NT2/D1 (cell line): ENCODE measurements at regions not wholly inside any gene's neighbourhood (a gene's known extent, or its start where the extent isn't known, plus 50 kb on each side); places are given as distances from the start of the nearest gene placed in this dataset.

ENCODE experiments used
- DNase-seq: peaks from one replicate; pipeline ENCODE4 v3.0.0-alpha.2; 2011; ENCODE audit warnings: low read depth, low spot score
- H3K27me3 ChIP-seq: 2 replicates; pipeline ENCODE4 v1.6.0; 2011; ENCODE audit warnings: mild to moderate bottlenecking; ENCODE audit not compliant: insufficient read length, insufficient read depth
- H3K36me3 ChIP-seq: 2 replicates; pipeline ENCODE4 v1.6.1; 2011; ENCODE audit warnings: mild to moderate bottlenecking, low read length, mixed read lengths; ENCODE audit not compliant: insufficient read depth, insufficient read length
- H3K4me1 ChIP-seq: 2 replicates; pipeline ENCODE4 v1.5.1; 2011; ENCODE audit not compliant: insufficient read depth, insufficient read length
- H3K4me3 ChIP-seq: 2 replicates; pipeline ENCODE4 v1.5.1; 2011; ENCODE audit warnings: low read depth; ENCODE audit not compliant: insufficient read length
- H3K9ac ChIP-seq: 2 replicates; pipeline ENCODE4 v1.6.0; 2011; ENCODE audit warnings: low read depth; ENCODE audit not compliant: insufficient read length
- H3K9me3 ChIP-seq: 2 replicates; pipeline ENCODE4 v1.5.1; 2011; ENCODE audit warnings: mild to moderate bottlenecking, low read length; ENCODE audit not compliant: insufficient read depth
- SUZ12 ChIP-seq: IDR thresholded peaks from 2 replicates; pipeline ENCODE4 v1.6.1; 2011; ENCODE audit not compliant: insufficient read length, insufficient read depth; ENCODE audit errors: extremely low read depth
- YY1 ChIP-seq: IDR thresholded peaks from 2 replicates; pipeline ENCODE4 v1.6.1; 2011; ENCODE audit not compliant: insufficient read length, insufficient read depth
- ZNF274 ChIP-seq: IDR thresholded peaks from 2 replicates; pipeline ENCODE4 v1.6.1; 2011; ENCODE audit warnings: mild to moderate bottlenecking, low read depth, low read length

DNA sequence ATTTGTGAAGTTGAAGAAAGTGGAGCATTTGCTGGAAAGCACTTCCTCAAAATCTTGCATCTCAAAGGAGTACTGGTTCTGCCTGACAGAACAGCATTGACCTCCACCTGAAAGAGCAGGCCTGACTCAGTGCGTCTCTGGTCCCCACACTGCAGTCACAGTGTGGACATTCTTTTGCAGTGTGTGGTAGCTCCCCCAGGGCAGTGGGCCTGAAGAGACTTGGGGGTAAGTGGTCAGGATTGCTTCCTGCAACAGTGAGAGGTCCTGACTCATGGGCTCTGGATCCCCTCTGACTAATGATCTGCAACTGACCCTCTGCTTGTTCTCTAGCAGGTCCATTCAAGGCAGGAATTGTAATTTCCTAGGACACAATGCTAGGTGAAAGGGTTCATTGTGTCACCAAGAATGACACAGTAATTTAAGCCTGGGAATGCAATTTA, 204.9 kb upstream of the KCNJ16 start:
- no peak for TF ChIP-seq SUZ12
- TF ChIP-seq YY1: no peak
- no peak for TF ChIP-seq ZNF274
- no peaks in the 10 kb centered on the region for H3K4me1 ChIP-seq
- H3K27me3 ChIP-seq: no peaks in the 10 kb centered on the region
- no peaks in the 10 kb centered on the region for H3K36me3 ChIP-seq
- peak; percentile 33 for DNase-seq
- H3K4me3 ChIP-seq: no peak overlapping the region
- H3K9ac ChIP-seq: no peak overlapping the region
- no peaks in the 10 kb centered on the region for H3K9me3 ChIP-seq

DNA sequence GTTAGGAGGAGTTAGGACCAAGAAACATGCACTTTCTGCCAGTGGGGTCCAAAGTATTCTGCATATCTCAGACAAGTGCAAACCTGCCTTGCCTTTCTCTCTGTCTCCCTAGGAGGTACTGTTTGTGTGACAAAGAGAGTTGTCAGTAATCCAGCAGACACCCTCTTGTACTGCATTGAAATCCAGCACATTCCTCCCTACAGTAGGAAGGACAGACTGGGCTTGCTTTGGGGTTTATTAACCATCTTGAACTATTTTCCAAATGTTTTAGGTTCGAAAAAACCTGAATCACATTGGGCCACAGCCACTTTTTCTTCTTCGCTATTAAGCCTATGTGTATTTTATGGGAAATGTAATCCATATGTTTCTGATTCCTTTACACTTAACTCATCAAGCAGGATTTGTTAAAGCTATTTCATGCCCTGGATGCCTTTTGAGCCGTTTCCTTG, 204.2 kb upstream of the KCNJ16 start:
- TF ChIP-seq YY1 (no peak), ZNF274 (no peak), SUZ12 (no peak)
- Histone ChIP-seq H3K9me3 (no peaks in the 10 kb centered on the region), H3K36me3 (no peaks in the 10 kb centered on the region), H3K4me1 (no peaks in the 10 kb centered on the region), H3K27me3 (no peaks in the 10 kb centered on the region), H3K4me3 (no peak overlapping the region), H3K9ac (no peak overlapping the region)
- DNase-seq: peak; percentile 38

DNA sequence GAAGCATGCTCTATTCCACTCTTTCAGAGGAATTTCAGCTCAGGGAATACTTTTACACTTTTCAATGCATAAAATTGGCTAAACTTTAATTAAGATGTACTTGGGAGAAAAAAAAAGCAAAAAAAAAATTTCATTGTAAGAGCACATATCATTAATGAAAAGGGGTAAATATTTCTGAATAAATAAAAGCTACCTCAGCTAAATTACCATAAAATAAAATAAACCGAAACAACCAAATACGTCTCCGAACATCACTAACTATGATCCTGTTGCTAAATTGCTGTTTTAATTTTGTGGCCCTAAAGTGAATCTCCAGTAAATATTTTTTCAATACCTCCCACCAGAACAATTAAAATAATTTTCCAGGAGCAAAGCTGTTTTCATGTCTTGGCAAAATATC, 203.7 kb upstream of the KCNJ16 start:
- no peak for TF ChIP-seq SUZ12
- TF ChIP-seq YY1: no peak
- no peak for TF ChIP-seq ZNF274
- no peak overlapping the region for H3K9ac ChIP-seq
- no peak overlapping the region for H3K4me3 ChIP-seq
- no peaks in the 10 kb centered on the region for H3K4me1 ChIP-seq
- no peak for DNase-seq
- H3K36me3 ChIP-seq: no peaks in the 10 kb centered on the region
- H3K27me3 ChIP-seq: no peaks in the 10 kb centered on the region
- H3K9me3 ChIP-seq: no peaks in the 10 kb centered on the region

DNA sequence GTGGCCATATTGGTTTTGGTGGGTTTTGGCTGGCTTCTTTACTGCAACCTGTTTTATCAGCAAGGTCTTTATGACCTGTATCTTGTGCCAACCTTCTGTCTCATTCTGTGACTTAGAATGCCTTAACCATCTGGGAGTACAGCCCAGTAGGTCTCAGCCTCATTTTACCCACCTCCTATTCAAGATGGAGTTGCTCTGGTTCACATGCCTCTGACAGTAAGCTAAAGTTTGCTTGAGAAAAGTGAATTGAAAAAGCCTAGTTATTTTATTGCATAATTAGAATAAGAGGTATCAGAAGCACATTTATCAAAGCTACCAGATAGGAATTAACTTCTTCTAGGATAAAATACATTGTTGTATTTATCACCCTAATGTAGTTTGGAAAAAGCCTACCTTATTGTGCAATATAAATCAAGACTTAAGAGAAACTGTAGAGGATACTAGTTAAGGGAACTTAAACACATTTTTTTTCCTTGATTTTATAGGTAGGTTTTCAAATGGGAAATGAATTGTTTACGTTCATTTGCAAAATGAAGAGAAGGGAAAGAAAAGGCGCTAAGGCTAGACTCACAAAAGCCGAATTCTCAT, 202.3 kb upstream of the KCNJ16 start:
- Histone ChIP-seq H3K36me3 (no peaks in the 10 kb centered on the region), H3K9me3 (no peaks in the 10 kb centered on the region; the same call in 1 of the 2 replicates), H3K4me3 (no peak overlapping the region), H3K9ac (no peak overlapping the region), H3K27me3 (no peaks in the 10 kb centered on the region), H3K4me1 (no peaks in the 10 kb centered on the region)
- DNase-seq: no peak
- TF ChIP-seq SUZ12 (no peak), YY1 (no peak), ZNF274 (no peak)

DNA sequence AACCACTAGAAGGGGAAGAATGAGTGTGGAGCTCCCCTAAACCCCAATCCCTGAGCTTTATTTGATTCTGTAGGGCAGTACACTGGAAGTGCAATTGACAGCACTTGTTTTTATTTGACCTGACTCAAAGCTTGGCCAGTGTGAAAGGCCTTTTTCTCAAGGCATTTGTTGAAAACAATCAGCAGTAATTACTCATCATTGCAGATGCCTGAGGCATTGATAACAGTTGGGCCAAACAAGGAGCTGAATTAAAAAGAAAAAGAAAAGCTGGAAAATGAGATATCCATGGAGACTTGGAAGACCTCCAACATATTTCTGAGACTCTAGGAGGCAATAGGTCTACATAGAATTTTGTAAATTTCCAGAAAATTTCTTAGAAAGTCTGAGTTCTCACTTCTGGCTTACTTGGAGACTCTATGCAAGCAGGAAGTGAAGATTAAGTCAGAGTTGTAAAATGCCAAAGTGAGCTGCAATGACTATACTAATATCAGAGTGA, 200.8 kb upstream of the KCNJ16 start:
- H3K4me1 ChIP-seq: no peaks in the 10 kb centered on the region
- DNase-seq: no peak

DNA sequence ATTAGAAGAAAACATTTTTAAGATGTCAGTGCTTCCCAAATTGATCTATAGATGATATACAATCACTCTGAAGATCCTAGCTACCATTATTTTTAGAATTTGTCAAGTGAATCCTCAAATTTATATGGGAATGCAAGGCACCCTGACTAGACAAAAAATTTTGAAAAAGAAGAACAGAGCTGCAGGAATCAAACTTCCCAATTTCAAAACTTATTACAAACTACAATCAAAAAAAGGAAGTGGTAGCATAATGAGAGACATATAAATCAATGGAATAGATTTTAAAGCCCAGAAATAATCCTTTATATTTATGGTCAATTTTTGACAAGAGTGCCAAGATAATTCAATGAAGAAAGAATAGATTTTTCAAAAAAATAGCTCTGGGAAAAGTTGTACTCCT, 198.3 kb upstream of the KCNJ16 start:
- H3K9me3 ChIP-seq: no peaks in the 10 kb centered on the region; the same call in 1 of the 2 replicates
- no peaks in the 10 kb centered on the region for H3K4me1 ChIP-seq
- H3K27me3 ChIP-seq: no peaks in the 10 kb centered on the region
- H3K9ac ChIP-seq: no peak overlapping the region
- no peak for DNase-seq
- no peak overlapping the region for H3K4me3 ChIP-seq
- TF ChIP-seq YY1 (no peak), ZNF274 (no peak), SUZ12 (no peak)
- H3K36me3 ChIP-seq: no peaks in the 10 kb centered on the region

More for the DNA sequence above, 200.8 kb upstream of the KCNJ16 start:
- H3K27me3 ChIP-seq: no peaks in the 10 kb centered on the region
- H3K9ac ChIP-seq: no peak overlapping the region
- no peaks in the 10 kb centered on the region for H3K36me3 ChIP-seq
- H3K9me3 ChIP-seq: no peaks in the 10 kb centered on the region; the same call in 1 of the 2 replicates
- TF ChIP-seq YY1 (no peak), ZNF274 (no peak), SUZ12 (no peak)
- no peak overlapping the region for H3K4me3 ChIP-seq

DNA sequence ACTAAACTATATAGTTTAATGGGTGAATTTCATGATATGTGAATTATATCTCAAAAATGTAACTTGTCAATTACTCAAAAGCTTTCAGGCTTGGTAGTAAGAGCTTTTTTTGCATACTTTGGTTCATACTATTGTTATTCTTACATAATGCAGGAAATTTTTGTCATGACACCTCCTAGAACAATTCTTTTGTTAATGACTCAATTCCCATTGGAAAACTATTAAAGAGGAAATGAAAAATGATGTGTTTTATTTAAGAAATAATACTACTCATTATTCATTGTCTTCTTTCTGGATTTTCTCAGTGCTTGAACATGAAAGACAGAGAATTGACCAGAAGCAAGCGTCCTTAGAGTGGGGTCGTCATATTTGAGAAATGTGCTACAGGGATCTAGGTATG, 196.4 kb upstream of the KCNJ16 start:
- TF ChIP-seq ZNF274 (no peak), YY1 (no peak), SUZ12 (no peak)
- H3K4me1 ChIP-seq: no peaks in the 10 kb centered on the region
- no peaks in the 10 kb centered on the region for H3K27me3 ChIP-seq
- no peak overlapping the region for H3K9ac ChIP-seq
- H3K36me3 ChIP-seq: no peaks in the 10 kb centered on the region
- DNase-seq: no peak
- H3K9me3 ChIP-seq: no peaks in the 10 kb centered on the region; the same call in 1 of the 2 replicates
- no peak overlapping the region for H3K4me3 ChIP-seq
